GM12872 (cell line): ENCODE measurements at regions not wholly inside any gene's neighbourhood (a gene's known extent, or its start where the extent isn't known, plus 50 kb on each side); places are given as distances from the start of the nearest gene placed in this dataset.

ENCODE experiments used
- CTCF ChIP-seq: IDR thresholded peaks from 3 replicates; pipeline ENCODE4 v1.5.1; 2011; ENCODE audit warnings: low read depth, mild to moderate bottlenecking, low read length, moderate library complexity; ENCODE audit not compliant: insufficient read depth

GRCh38 chr5:158303883-158304282 lies 444.9 kb upstream of the CLINT1 start:
- no peak for TF ChIP-seq CTCF

DNA sequence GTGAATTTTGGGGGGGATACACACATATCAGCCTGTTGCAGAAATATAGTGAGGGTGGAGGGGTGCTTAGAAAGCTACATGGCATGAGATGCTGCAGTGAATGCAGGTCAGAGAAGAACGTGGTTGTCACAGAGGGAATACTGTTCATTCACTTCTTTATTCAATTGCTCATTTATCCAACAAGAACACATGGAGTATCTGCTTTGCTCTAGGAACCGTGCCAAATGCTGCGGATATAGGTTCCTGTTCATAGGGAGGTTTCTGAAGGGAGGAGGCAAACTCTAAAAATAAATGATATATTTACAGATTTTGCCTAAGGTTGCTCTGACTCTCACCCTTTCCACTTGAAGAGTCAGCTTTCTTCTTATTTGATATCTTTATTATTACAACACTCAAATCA lies 444.3 kb upstream of the CLINT1 start:
- TF ChIP-seq CTCF, result no peak

DNA sequence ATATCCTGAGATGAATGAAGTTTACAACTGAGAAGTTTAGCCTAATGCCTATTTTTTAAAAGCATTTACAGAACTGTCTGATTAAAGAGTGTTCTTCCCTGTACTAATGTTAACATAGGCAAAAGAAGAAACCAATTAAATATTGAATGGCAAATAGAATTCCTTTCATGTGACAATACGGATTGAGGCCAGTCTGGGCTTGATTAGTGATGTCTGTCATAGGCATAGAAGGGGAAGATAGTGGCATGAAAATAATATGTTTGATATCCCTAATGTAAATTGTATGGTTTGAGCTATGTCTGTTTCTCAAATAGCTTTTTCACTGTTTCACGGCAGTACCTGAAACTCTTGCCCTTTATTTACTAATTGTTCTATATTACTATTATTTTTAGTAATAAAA lies 443.1 kb upstream of the CLINT1 start:
- no peak for TF ChIP-seq CTCF

DNA sequence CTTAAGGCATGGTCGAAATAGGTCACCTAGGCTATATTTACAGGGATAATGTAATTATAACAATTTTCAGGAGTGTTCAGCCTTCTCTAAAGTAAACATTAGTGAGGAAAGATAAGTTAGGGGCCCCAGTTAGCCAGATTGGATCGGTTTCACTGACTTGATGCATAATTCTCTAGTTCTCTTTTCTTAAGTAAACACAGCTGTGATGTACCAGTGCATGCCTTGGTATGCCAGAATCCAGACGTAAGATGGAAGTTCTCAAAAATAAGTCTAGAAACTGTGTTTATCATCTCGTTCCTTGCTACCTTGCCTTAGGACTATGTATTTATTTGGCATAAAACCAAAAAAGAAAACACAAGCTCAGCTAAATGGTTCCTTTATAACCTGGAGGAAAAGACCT lies 442.2 kb upstream of the CLINT1 start:
- TF ChIP-seq CTCF, result no peak

- TF ChIP-seq CTCF, result no peak
These were observed 441.3 kb upstream of the CLINT1 start for GRCh38 chr5:158300256-158300655.

GRCh38 chr5:158297002-158297527 lies 438.1 kb upstream of the CLINT1 start:
- TF ChIP-seq CTCF, result no peak

- TF ChIP-seq CTCF, result no peak
These were observed 435.8 kb upstream of the CLINT1 start for GRCh38 chr5:158294701-158295100.

DNA sequence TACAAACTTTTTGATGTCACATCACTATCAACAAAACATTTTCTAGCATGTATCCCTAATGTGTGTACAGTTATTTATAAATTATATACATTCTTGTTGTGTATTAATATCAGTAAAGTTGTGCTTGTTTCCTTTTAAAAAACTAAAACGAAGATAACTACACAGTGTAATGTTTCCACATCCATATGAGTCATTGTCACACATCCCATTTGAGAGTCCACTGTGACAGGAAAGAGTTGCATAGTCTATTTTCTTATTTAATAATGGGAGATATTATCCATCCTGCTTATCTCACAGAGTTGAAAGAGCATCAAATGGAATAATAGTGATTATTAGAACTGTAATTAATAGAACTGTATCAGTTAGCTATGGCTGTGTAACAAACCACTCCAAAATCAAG lies 434.0 kb upstream of the CLINT1 start:
- TF ChIP-seq CTCF, result no peak
